Astrocyte (in vitro differentiated cells and primary cell): ENCODE measurements at regions not wholly inside any gene's neighbourhood (a gene's known extent, or its start where the extent isn't known, plus 50 kb on each side); places are given as distances from the start of the nearest gene placed in this dataset.
A peak's percentile ranks its signal among the peaks of the same experiment; 100 is the strongest.

Experiments used
- DNase-seq: peaks from one replicate; pipeline ENCODE4 v3.0.0-alpha.2; 2010; ENCODE audit warnings: low read depth
- FAIRE-seq: peaks from 2 replicates; lab custom pipeline; 2011; peaks lifted over from hg19 to GRCh38; lab: Jason Lieb, UNC
- H2AFZ ChIP-seq: 2 replicates; pipeline ENCODE4 v1.6.0; 2012; ENCODE audit warnings: low read depth, low read length, inconsistent platforms
- H3K27ac ChIP-seq: 2 replicates; pipeline ENCODE4 v1.5.1; 2011; ENCODE audit warnings: low read depth, low read length, inconsistent platforms
- H3K27me3 ChIP-seq: 2 replicates; pipeline ENCODE4 v1.6.0; 2011; ENCODE audit warnings: low read length, inconsistent platforms; ENCODE audit not compliant: insufficient read depth
- H3K36me3 ChIP-seq: 2 replicates; pipeline ENCODE4 v1.5.1; 2011; ENCODE audit warnings: low read length, inconsistent platforms; ENCODE audit not compliant: insufficient read depth
- H3K4me1 ChIP-seq: 2 replicates; pipeline ENCODE4 v1.5.1; 2011; ENCODE audit warnings: low read length, inconsistent platforms; ENCODE audit not compliant: insufficient read depth
- H3K4me2 ChIP-seq: 2 replicates; pipeline ENCODE4 v1.6.0; 2012; ENCODE audit warnings: low read length, inconsistent platforms
- H3K4me3 ChIP-seq: 2 replicates; pipeline ENCODE4 v1.5.1; 2011; ENCODE audit warnings: low read depth, mild to moderate bottlenecking, low read length, inconsistent platforms; ENCODE audit not compliant: insufficient read depth
- H3K79me2 ChIP-seq: 2 replicates; pipeline ENCODE4 v1.6.0; 2012; ENCODE audit warnings: mild to moderate bottlenecking, low read length, inconsistent platforms; ENCODE audit not compliant: insufficient read depth
- H3K9ac ChIP-seq: 2 replicates; pipeline ENCODE4 v1.6.0; 2012; ENCODE audit warnings: mild to moderate bottlenecking, low read length, inconsistent platforms
- H3K9me3 ChIP-seq: 2 replicates; pipeline ENCODE4 v1.5.1; 2012; ENCODE audit warnings: low read depth, mild to moderate bottlenecking, low read length, inconsistent platforms; ENCODE audit not compliant: insufficient read depth
- H4K20me1 ChIP-seq: 2 replicates; pipeline ENCODE4 v1.6.0; 2012; ENCODE audit warnings: low read length, inconsistent platforms; ENCODE audit not compliant: insufficient read depth
- H3K27ac Mint-ChIP-seq: one replicate; pipeline ENCODE4 v1.8.0; 2021; ENCODE audit warnings: mild to moderate bottlenecking, mixed read lengths; ENCODE audit not compliant: unreplicated experiment
- H3K27me3 Mint-ChIP-seq: one replicate; pipeline ENCODE4 v1.8.0; 2021; ENCODE audit warnings: low read depth, mixed read lengths; ENCODE audit not compliant: unreplicated experiment
- H3K36me3 Mint-ChIP-seq: one replicate; pipeline ENCODE4 v1.8.0; 2021; ENCODE audit warnings: low read depth, mixed read lengths; ENCODE audit not compliant: unreplicated experiment
- H3K4me1 Mint-ChIP-seq: one replicate; pipeline ENCODE4 v1.8.0; 2021; ENCODE audit warnings: low read depth, mixed read lengths; ENCODE audit not compliant: unreplicated experiment
- H3K4me3 Mint-ChIP-seq: one replicate; pipeline ENCODE4 v1.8.0; 2021; ENCODE audit warnings: mild to moderate bottlenecking, moderate library complexity, mixed read lengths; ENCODE audit not compliant: unreplicated experiment
- H3K9me3 Mint-ChIP-seq: one replicate; pipeline ENCODE4 v1.8.0; 2021; ENCODE audit warnings: mild to moderate bottlenecking, mixed read lengths; ENCODE audit not compliant: unreplicated experiment
- CTCF ChIP-seq: IDR thresholded peaks from 2 replicates; pipeline ENCODE4 v1.5.1; 2011; ENCODE audit warnings: low read depth, mild to moderate bottlenecking, inconsistent platforms, low read length, moderate library complexity; ENCODE audit not compliant: insufficient read depth
- EZH2 ChIP-seq: IDR thresholded peaks from 2 replicates; pipeline ENCODE4 v1.6.1; 2012; ENCODE audit warnings: mild to moderate bottlenecking, low read length, inconsistent platforms; ENCODE audit not compliant: insufficient read depth

- Histone ChIP-seq H3K36me3 (no peaks in the 10 kb centered on the region), H3K4me1 (no peaks in the 10 kb centered on the region), H3K27me3 (no peaks in the 10 kb centered on the region), H3K9ac (no peak overlapping the region), H3K4me3 (no peak overlapping the region), H3K9me3 (no peaks in the 10 kb centered on the region), H3K4me2 (no peak overlapping the region), H3K79me2 (no peaks in the 10 kb centered on the region), H4K20me1 (no peaks in the 10 kb centered on the region), H2AFZ (no peak overlapping the region), H3K27ac (no peak overlapping the region)
- Mint-ChIP-seq H3K4me3 (no peak overlapping the region), H3K36me3 (no peaks in the 10 kb centered on the region), H3K27me3 (no peaks in the 10 kb centered on the region), H3K4me1 (peaks cover 1% of the 10 kb centered on the region), H3K9me3 (peaks cover 4% of the 10 kb centered on the region), H3K27ac (no peak overlapping the region)
- TF ChIP-seq CTCF (no peak), EZH2 (no peak)
- FAIRE-seq (no peak), DNase-seq (peak; percentile 40)
Observed at GRCh38 chr12:78494911-78495310, 369.7 kb upstream of the SYT1 start.

GRCh38 chr12:78501825-78502224, 362.7 kb upstream of the SYT1 start:
- H3K4me2 ChIP-seq: no peak overlapping the region
- DNase-seq (no peak), FAIRE-seq (no peak)
- no peaks in the 10 kb centered on the region for H3K27me3 Mint-ChIP-seq
- TF ChIP-seq EZH2: no peak
- no peak for TF ChIP-seq CTCF
- H2AFZ ChIP-seq: no peak overlapping the region
- no peak overlapping the region for H3K27ac Mint-ChIP-seq
- H3K4me3 Mint-ChIP-seq: no peak overlapping the region
- H3K9me3 Mint-ChIP-seq: peaks cover 4% of the 10 kb centered on the region
- no peak overlapping the region for H3K4me3 ChIP-seq
- H3K27ac ChIP-seq: no peak overlapping the region
- no peaks in the 10 kb centered on the region for H3K36me3 Mint-ChIP-seq
- H4K20me1 ChIP-seq: no peaks in the 10 kb centered on the region
- H3K79me2 ChIP-seq: no peaks in the 10 kb centered on the region
- H3K4me1 ChIP-seq: no peaks in the 10 kb centered on the region
- H3K27me3 ChIP-seq: no peaks in the 10 kb centered on the region
- no peak overlapping the region for H3K9ac ChIP-seq
- H3K9me3 ChIP-seq: no peaks in the 10 kb centered on the region
- no peaks in the 10 kb centered on the region for H3K4me1 Mint-ChIP-seq
- H3K36me3 ChIP-seq: no peaks in the 10 kb centered on the region

- no peak overlapping the region for H3K4me2 ChIP-seq
- no peaks in the 10 kb centered on the region for H4K20me1 ChIP-seq
- DNase-seq (no peak), FAIRE-seq (no peak)
- no peak overlapping the region for H3K4me3 ChIP-seq
- TF ChIP-seq EZH2 (no peak), CTCF (no peak)
- no peak overlapping the region for H3K4me3 Mint-ChIP-seq
- no peaks in the 10 kb centered on the region for H3K36me3 Mint-ChIP-seq
- H3K9ac ChIP-seq: no peak overlapping the region
- no peaks in the 10 kb centered on the region for H3K4me1 Mint-ChIP-seq
- no peak overlapping the region for H3K27ac ChIP-seq
- H3K36me3 ChIP-seq: no peaks in the 10 kb centered on the region
- no peaks in the 10 kb centered on the region for H3K79me2 ChIP-seq
- H3K27me3 ChIP-seq: no peaks in the 10 kb centered on the region
- H3K27me3 Mint-ChIP-seq: no peaks in the 10 kb centered on the region
- no peaks in the 10 kb centered on the region for H3K4me1 ChIP-seq
- no peak overlapping the region for H3K27ac Mint-ChIP-seq
- H3K9me3 ChIP-seq: peaks cover 3% of the 10 kb centered on the region
- H2AFZ ChIP-seq: no peak overlapping the region
- H3K9me3 Mint-ChIP-seq: peaks cover 6% of the 10 kb centered on the region
Observed at GRCh38 chr12:78519422-78519821, 345.2 kb upstream of the SYT1 start.
